NCI-H2107 (cell line): ENCODE measurements at regions not wholly inside any gene's neighbourhood (a gene's known extent, or its start where the extent isn't known, plus 50 kb on each side); places are given as distances from the start of the nearest gene placed in this dataset.
"Not testable (repeated sequence)": the region's sequence is repeated elsewhere in the genome, so short reads cannot be mapped to it uniquely, and the experiment has no call there.

ENCODE experiments used
- DNase-seq: peaks from one replicate; lab custom pipeline; 2025; lab: John Stamatoyannopoulos, UW

DNA sequence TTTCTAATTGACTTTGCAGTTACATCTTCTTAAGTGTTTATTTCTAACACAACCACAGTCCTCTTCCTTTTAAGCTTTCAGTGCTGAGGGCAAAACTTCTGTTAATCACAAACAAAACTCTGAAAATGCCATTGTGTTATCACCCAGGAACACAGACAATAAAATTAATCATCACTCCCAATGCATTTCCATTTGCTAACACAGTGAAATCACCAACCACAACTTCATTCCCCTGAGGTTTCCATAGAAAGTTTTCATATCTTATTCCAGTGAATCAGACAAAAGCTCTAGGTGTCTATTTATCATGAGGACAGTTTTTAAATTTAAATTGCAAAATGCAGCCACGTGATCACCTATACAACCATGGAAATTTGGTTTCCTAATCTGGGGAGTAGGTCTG lies 516.2 kb upstream of the TSPY4 start:
- DNase-seq = no peak

DNA sequence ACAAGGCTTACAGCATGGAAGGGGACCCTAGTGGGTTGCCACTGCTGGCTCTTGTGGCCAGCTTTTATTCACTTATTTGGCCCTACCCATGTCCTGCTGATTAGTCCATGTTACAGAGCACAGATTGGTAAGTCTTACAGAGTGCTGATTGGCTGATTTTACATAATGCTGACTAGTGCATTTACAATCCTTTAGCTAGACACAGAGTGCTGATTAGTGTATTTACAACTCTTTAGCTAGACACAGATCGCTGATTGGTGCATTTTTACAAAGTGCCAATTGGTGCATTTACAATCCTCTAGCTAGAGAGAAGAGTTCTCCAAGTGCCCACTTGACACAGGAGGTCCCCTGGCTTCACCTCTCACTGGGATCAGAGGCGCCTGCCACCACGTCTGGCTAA lies 485.0 kb upstream of the TSPY4 start:
- no peak for DNase-seq

DNA sequence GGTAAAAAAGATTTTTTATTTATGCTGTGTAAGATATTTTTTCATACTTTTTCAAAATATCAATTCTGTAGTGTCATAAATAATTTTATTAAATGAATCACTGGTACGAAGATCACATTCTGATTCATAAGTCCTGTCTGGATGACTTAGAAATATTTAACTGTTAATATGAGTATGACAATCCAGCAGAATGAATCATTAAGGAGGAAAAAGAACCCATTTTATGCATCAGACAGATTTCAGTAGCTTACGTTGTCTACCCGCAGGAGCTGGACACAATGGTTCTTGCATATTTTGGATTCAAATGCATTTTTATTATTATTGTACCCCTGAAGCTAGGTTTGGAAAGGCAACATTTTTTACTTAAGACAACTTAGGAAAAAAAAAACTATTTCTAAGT lies 448.9 kb upstream of the TSPY4 start:
- DNase-seq = no peak

DNA sequence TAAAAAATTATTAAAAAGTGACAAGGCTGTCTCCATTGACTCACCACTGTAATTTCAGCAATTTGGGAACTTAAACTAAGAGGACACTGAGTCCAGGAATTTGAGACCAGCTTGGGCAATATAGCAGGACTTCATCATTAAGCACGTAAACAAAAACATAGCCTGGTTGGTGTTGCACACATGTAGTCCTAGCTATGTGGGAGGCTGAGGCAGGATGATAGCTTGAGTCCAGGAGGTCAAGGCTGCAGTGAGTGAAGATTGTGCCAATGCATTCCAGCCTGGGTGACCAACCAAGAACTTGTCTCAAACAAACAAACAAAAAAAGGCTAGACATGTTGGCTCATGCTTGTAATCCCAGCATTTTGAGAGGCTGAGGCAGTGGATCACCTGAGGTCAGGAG lies 439.4 kb upstream of the TSPY4 start:
- no peak for DNase-seq

DNA sequence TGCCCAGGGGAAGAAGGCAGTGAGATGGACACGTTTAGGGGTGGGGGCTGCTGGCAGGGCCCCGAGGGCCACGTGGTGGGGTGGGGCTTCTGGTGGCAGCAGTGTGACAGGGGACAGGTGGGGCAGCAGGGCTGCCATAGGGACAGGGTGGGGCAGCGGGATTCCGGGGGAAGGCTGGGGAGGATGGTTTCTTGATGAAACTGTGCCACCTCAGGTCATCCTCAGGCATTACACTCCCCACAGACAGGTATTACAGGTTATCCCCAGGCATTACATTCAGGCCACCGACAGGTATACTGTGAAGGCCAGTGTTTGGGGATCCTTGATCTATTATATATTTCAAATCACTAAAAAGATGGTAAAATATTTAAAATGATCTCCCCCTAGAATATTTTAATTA lies 432.1 kb upstream of the TSPY4 start:
- DNase-seq = no peak

DNA sequence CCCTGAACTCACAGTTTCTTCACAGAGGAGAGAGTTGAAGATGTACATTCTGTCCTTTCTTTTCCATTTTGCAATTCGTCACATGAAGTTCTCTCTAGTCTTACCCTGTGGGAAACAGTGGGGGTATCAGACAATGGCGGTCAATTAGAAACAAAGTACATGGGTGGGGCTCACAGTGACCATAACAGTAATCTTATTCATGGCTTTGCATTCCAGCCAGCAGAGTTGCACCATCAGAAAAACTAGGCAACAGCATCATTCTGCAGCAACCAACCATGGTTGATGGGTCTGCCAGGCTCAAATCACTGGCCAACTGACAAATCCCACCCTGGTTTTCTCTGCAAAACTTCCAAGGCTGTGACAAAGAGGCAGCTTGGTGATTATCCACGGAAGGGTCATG lies 414.7 kb upstream of the TSPY4 start:
- not testable (repeated sequence) for DNase-seq
